NCI-H524 treated with DMSO at 0.1 percent for 48 hours (cell line): ENCODE measurements at regions not wholly inside any gene's neighbourhood (a gene's known extent, or its start where the extent isn't known, plus 50 kb on each side); places are given as distances from the start of the nearest gene placed in this dataset.
"Not testable (repeated sequence)": the region's sequence is repeated elsewhere in the genome, so short reads cannot be mapped to it uniquely, and the experiment has no call there.

ENCODE experiments used
- DNase-seq: peaks from one replicate; lab custom pipeline; 2025; lab: John Stamatoyannopoulos, UW

GRCh38 chr12:28689398-28690175, 459.5 kb upstream of the FAR2 start:
- DNase-seq, result no peak

GRCh38 chr12:28693565-28694219, 455.4 kb upstream of the FAR2 start:
- DNase-seq, result no peak

- no peak for DNase-seq
Observed at GRCh38 chr12:28698553-28698952, 450.5 kb upstream of the FAR2 start.

- DNase-seq, result no peak
Observed at GRCh38 chr12:28699029-28699428, 450.0 kb upstream of the FAR2 start.

- DNase-seq, result no peak
Observed at GRCh38 chr12:28700161-28700560, 448.9 kb upstream of the FAR2 start.

- no peak for DNase-seq
Observed at GRCh38 chr12:28704477-28705169, 444.5 kb upstream of the FAR2 start.

GRCh38 chr12:28708918-28709371, 440.1 kb upstream of the FAR2 start:
- DNase-seq, result no peak

GRCh38 chr12:28709986-28710685, 438.9 kb upstream of the FAR2 start:
- DNase-seq, result no peak

- no peak for DNase-seq
Observed at GRCh38 chr12:28710882-28711281, 438.2 kb upstream of the FAR2 start.

GRCh38 chr12:28711421-28711820, 437.7 kb upstream of the FAR2 start:
- no peak for DNase-seq

GRCh38 chr12:28742791-28743190, 406.3 kb upstream of the FAR2 start:
- DNase-seq, result no peak

GRCh38 chr12:28746734-28747325, 402.2 kb upstream of the FAR2 start:
- DNase-seq, result no peak

GRCh38 chr12:28750946-28751685, 398.0 kb upstream of the FAR2 start:
- no peak for DNase-seq

- no peak for DNase-seq
Observed at GRCh38 chr12:28755027-28755426, 394.1 kb upstream of the FAR2 start.

GRCh38 chr12:28759333-28759732, 389.7 kb upstream of the FAR2 start:
- DNase-seq, result no peak

- not testable (repeated sequence) for DNase-seq
Observed at GRCh38 chr12:28760040-28760903, 388.8 kb upstream of the FAR2 start.

- not testable (repeated sequence) for DNase-seq
Observed at GRCh38 chr12:28761897-28762296, 387.2 kb upstream of the FAR2 start.

- no peak for DNase-seq
Observed at GRCh38 chr12:28766398-28766797, 382.7 kb upstream of the FAR2 start.

GRCh38 chr12:28767836-28768348, 381.2 kb upstream of the FAR2 start:
- no peak for DNase-seq

- DNase-seq, result no peak
Observed at GRCh38 chr12:28770322-28770721, 378.8 kb upstream of the FAR2 start.
